CD4-positive, alpha-beta T cell treated with Interferon alpha-2 for 1 hour (primary cell): ENCODE measurements at regions not wholly inside any gene's neighbourhood (a gene's known extent, or its start where the extent isn't known, plus 50 kb on each side); places are given as distances from the start of the nearest gene placed in this dataset.

Source experiments
- DNase-seq, 2 donors: peaks; one replicate each; pipeline ENCODE4 v3.0.0-alpha.2; 2020 to 2022

DNA sequence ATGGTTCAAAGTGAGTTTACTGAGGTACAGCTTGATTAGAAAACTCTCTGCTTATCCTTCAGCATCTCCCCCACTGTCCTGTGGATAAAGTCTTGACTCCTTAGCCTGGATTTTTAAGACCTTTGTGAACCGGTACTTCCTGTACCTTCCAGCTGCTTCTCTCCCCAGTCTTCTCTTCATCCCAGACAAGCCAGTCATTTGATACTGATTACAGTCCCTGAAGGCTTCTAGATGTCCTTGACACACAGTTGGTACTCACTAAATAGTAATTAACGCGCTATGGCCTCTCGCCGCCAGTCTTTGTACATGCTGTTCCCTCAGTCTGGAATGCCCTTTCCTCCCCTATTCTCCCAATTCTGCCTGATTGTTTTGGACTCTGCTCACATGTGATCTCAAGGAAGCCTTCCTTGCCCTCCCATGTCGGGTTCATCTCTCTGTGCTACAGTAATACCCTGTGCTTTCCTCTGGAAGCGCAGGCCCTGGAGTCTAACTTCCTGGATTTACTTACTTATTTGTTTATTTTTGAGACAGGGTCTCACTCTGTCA lies 50.6 kb upstream of the PTGR2 start:
- no peak for DNase-seq

- DNase-seq = no peak
Observed at GRCh38 chr14:73797543-73798265, 53.9 kb upstream of the PTGR2 start.

DNA sequence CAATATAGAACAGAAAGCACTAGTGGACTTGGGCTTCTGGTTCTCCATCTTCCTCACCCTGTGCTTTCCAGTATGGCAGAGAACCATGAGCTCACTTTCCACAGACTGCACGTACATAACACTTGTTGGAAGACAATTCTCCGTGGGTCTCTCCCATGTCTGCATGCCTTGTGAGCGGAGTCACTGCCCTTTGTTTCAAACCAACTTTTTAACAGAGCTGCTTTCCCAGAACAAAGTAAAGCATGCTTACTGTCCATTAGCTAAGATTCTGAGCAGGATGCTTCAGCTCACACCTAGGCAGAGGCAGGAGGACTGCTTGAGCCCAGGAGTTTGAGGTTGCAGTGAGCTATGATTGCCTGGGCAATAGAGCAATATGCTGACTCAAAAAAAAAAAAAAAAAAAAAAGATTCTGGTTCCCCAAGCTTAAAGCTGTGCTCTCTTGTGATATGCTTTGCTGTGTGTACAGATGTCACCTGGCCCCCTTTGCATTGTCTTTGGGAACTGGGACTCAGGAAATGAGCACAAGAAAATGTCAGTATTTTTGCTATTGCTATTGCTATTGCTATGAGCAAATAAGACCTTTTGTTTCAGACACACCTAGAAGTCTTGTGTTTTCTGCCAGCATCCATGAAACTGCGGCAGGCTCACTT lies 54.6 kb upstream of the PTGR2 start:
- no peak for DNase-seq

DNA sequence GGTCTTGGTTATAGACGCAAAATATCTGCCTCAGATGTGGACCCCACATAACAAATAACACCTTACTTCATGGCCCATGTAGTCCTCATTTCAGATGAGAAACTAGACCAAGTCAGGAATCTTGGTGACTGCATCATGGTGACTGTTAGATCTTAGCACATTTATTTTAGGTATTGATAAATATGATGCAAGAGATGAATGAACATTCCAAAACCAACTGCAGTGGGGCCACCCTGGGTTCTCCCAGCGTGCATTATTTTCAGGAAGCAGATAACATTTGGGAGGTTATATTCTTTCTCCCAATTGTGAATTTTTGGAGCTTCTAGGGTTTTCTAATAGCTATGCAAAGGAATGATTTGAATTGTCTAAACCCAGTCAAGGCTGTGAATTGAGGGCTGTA lies 55.2 kb upstream of the PTGR2 start:
- no peak for DNase-seq

GRCh38 chr14:73795974-73796373 lies 55.7 kb upstream of the PTGR2 start:
- no peak for DNase-seq

GRCh38 chr14:73795466-73795865 lies 56.2 kb upstream of the PTGR2 start:
- DNase-seq = no peak

DNA sequence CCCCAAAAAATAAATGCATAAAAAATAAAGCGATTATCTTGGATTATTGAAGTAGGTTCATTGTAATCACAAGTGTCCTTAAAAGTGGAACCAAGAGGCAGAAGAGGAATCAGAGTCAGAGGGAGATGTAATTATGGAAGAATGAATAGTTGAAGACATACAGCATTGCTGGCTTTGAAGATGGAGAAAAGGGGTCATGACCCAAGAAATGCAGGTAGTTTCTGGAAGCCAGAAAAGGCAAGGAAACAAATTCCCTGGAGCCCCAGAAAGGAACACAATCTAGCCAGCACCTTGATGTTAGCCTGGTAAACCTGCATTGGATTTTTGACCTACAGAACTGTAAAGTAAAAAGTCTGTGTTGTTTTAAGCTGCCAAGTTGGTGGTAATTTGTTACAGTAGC lies 57.5 kb upstream of the PTGR2 start:
- no peak for DNase-seq

- DNase-seq = no peak
Observed at GRCh38 chr14:73792481-73792880, 59.1 kb upstream of the PTGR2 start.

DNA sequence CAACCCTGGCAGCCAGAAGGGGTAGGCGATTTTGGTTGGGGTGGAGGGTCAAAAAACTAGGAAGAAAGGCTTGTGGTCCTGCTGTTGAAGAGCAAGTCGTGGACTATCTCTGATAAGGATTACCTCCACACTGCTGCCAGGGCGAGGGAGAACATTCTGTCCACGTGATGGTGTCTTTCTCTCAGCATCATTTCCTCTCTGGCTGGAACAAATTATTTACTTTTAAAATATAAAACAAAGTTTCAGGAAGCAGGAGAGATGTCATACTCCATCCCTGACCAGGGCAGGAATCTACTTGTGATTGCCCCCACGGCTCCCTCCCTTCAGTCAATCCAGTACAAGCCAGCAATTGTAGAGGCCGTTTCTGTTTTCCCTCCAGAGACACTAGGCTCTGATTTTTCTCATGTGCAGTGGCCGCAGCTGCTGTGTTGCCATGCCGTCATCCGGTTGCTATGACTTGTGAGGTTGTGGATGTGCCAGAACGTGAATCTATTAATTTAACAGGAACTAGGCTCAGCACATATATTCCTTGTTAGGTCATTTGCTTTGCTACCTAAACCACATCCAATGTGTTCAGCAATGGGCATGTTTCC lies 61.5 kb upstream of the PTGR2 start:
- no peak for DNase-seq

DNA sequence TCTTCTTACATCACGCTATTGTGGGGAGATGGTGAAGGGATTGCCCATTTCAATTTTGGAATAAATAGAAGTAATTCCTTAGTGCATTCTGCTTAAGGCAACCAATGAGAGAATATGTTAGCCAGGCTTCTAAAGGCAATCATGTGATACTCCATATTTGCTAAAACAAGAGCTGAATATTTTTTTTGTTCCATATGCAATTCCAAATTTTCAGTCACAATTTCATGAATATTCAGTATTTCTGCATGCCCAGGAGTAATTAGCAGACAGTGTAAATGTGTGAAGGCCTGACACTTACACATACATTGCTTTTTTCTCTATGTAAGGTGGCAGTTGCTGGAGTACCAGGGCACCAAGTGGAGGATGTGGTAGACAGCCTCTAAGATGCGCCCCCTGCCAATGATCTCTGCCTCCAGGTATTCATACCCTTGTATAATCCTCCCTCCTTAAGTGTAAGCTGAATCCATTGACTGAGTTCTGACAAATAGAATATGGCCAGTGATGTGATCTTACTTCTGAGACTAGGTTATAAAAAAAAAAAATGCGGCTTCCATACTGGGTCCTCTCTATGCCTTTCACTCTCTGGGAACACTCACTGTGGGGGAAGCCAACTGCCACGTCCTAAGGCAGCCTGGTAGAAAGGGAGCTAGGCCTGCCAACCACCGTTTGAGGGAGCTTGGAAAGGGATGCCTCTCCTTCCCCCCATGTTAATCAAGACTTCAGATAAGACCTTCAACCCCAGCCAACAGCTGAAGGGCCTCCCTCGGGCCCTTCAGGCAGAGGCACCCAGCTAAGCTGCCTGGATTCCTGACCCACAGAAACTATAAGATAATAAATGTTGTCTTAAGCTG lies 62.7 kb upstream of the PTGR2 start:
- DNase-seq = no peak

GRCh38 chr14:73788317-73788598 lies 63.4 kb upstream of the PTGR2 start:
- DNase-seq = no peak

GRCh38 chr14:73787486-73788316 lies 63.9 kb upstream of the PTGR2 start:
- no peak for DNase-seq

- DNase-seq = peak; percentile 56 to 71
Observed at GRCh38 chr14:73786636-73787485, 64.8 kb upstream of the PTGR2 start.

- peak; percentile 69 to 71 for DNase-seq
Observed at GRCh38 chr14:73785834-73786635, 65.6 kb upstream of the PTGR2 start.

GRCh38 chr14:73785336-73785833 lies 66.2 kb upstream of the PTGR2 start:
- DNase-seq = no peak

GRCh38 chr14:73784988-73785313 lies 66.7 kb upstream of the PTGR2 start:
- DNase-seq = no peak

DNA sequence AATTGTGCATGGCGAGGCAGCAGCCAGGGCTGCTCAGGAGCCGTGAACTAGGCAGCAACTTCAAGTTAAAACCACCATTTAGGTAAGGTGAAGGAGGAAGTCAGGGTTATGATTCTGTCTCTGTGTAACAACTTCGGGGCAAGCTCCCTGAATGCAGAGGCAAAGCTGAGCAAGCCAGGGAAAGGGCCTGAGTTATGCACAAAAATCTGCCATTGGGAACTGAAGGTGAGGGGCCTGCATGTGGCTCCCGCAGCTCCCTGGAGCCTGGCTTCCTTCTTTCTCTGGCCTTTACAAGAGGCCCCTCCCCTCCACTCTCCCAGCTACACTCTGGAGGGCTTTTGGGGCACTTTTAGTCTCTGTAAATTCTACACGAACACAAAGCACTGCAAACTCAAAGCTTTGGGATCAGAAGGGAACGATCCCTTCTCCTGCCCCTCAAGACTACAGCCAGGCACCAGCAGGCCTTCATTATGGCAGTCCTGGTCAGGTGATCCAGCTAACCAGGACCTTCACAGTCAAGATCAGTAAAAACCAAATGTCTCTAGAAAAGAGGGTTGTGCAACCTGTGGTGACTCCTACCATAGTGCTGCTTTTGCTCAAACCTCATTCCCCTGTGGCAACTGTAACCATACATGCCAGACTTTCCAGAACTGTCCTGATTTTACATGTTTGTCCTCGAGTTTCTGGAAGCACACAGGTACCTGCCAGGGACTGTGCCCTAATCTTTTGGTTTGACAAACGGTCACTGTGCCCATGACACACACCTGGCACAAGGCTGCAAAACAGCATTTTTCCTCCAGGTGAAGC lies 67.2 kb upstream of the PTGR2 start:
- DNase-seq = no peak

DNA sequence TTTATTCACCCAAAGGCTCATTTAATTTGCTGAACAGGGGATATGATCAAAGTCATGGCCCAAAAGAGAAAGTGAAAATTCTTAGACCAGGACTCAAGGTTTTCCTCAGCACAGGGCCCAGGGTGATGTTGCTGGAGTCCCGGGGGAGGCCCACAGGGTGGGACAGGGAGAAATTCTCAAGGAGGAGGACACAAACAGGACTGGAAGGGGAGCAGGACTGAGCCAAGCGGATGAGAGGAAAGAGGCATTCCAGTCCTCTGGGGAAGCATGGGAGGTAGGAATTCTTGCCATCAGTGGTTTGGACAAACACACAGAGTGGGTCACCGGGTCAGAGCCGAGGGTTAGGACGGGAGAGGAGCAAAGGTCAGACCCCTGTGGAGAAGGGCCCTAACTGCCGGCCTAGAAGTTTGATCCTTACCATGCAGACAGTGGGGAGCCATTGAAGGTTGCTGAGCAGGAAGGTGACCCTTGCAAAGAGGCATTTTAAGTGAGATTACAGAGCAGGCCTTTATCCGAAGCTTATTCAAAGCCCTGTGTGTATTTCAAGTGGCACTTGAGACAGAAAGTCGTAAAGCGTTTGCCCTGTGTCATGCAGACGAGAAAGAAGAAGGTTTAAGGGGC lies 68.4 kb upstream of the PTGR2 start:
- no peak for DNase-seq

GRCh38 chr14:73782623-73783022 lies 68.4 kb upstream of the PNMA1 start:
- no peak for DNase-seq
